Colonic mucosa (tissue), 4 donors: ENCODE measurements at regions not wholly inside any gene's neighbourhood (a gene's known extent, or its start where the extent isn't known, plus 50 kb on each side); places are given as distances from the start of the nearest gene placed in this dataset.

Source experiments
- DNase-seq: peaks from one replicate; pipeline ENCODE4 v3.0.0-alpha.2; 2020
- H3K27ac ChIP-seq: fragments of 200-600 bp; one replicate; pipeline ENCODE4 v1.8.0; 2021
- H3K27me3 ChIP-seq: fragments of 200-600 bp; one replicate; pipeline ENCODE4 v1.8.0; 2021
- H3K36me3 ChIP-seq: fragments of 200-600 bp; one replicate; pipeline ENCODE4 v1.8.0; 2021
- H3K4me1 ChIP-seq: fragments of 200-600 bp; one replicate; pipeline ENCODE4 v1.8.0; 2021; ENCODE audit warnings: mild to moderate bottlenecking
- H3K4me3 ChIP-seq: fragments of 200-600 bp; one replicate; pipeline ENCODE4 v1.8.0; 2021
- H3K9ac ChIP-seq, 2 donors: one replicate each; pipeline ENCODE4 v1.7.0; 2013; ENCODE audit warnings: control low read depth in 2 of 2, low read depth in 2 of 2, low read length in 2 of 2
- H3K9me3 ChIP-seq: fragments of 200-600 bp; one replicate; pipeline ENCODE4 v1.8.0; 2021
- intact Hi-C: fragments of 100-400 bp; cut with DNase I; formaldehyde crosslinking; loops from one replicate; pipeline ENCODE4 v1.14.1; 2022
- TF ChIP-seq, protein P1 (sequence below): fragments of 200-600 bp; IDR thresholded peaks from one replicate; pipeline ENCODE4 v1.8.0; 2022; ENCODE audit warnings: antibody characterized with exemption, mild to moderate bottlenecking
- donor health status: healthy.
- donor health status: DM: no; HTN: no; CAD: no.
- donor health status: DM: no; HTN: no; CAD: no.

DNA sequence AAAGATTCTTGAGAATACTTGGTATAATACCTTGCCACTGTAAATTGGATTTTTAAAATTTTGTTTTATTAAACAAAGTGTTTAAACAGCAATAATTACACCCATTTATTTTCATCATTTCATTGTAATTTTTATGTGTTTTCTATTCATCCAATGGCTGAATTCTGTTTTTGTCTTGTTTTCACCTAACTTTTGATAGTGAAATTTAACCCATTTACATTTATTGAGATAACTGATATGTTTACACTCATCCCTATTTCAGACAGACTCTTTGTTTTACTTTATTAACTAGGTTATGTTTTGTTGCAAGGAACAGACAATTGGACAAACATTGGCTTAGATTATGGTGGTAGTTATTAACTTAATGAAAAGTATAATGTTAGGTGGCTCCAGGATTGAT, 113.1 kb upstream of the REG3A start:
- Histone ChIP-seq H3K27me3 (no peaks in the 10 kb centered on the region), H3K36me3 (no peaks in the 10 kb centered on the region), H3K27ac (no peak overlapping the region), H3K9me3 (no peaks in the 10 kb centered on the region), H3K4me3 (no peak overlapping the region), H3K4me1 (no peaks in the 10 kb centered on the region), H3K9ac (no peak overlapping the region)
- DNase-seq = no peak
- TF ChIP-seq, protein P1, sequence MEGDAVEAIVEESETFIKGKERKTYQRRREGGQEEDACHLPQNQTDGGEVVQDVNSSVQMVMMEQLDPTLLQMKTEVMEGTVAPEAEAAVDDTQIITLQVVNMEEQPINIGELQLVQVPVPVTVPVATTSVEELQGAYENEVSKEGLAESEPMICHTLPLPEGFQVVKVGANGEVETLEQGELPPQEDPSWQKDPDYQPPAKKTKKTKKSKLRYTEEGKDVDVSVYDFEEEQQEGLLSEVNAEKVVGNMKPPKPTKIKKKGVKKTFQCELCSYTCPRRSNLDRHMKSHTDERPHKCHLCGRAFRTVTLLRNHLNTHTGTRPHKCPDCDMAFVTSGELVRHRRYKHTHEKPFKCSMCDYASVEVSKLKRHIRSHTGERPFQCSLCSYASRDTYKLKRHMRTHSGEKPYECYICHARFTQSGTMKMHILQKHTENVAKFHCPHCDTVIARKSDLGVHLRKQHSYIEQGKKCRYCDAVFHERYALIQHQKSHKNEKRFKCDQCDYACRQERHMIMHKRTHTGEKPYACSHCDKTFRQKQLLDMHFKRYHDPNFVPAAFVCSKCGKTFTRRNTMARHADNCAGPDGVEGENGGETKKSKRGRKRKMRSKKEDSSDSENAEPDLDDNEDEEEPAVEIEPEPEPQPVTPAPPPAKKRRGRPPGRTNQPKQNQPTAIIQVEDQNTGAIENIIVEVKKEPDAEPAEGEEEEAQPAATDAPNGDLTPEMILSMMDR = no peak
- intact Hi-C loops = no loop called here

DNA sequence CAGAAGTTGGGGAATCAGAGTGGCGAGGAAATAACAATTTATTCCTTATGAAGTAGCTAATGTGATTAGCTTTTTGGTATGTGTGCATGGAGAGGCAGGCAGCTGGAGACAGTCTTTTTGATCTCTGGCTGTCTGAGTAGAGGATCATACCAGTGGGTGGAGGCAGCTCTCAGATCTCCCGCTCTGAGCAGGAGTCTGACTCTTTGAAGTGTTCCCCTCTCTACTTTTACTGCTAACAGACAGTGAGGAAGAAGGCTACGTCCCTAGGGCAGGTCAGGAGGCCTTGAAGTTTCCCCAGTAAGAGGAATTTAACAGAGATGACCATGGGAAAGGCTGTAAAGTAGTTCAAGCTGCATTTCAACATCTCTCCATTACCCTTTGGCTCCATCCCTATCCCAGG, 111.9 kb upstream of the REG3A start:
- TF ChIP-seq, protein P1 = no peak
- Histone ChIP-seq H3K27me3 (no peaks in the 10 kb centered on the region), H3K9ac (no peak overlapping the region), H3K4me3 (no peak overlapping the region), H3K9me3 (no peaks in the 10 kb centered on the region), H3K27ac (no peak overlapping the region), H3K36me3 (no peaks in the 10 kb centered on the region), H3K4me1 (no peaks in the 10 kb centered on the region)
- DNase-seq = no peak
- intact Hi-C loops = no loop called here

DNA sequence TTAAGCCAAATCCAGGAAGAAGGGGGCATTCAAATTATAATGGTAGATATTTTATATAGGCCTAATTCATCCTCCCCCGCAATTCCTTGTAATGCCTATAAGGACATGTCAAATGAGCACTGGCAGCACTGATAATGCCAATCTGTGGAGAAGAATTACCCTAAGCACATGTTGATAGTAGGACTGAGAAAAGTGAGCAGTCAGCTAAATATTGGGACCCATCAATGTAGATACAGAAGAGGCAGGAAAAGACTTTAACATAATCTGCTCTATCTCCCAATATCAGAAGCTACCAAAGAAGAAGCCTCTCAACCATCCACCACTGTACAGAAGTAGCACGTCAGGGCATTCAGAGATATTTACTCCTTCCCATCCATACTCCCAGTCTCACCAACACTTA, 101.3 kb upstream of the REG3A start:
- Histone ChIP-seq H3K4me3 (no peak overlapping the region), H3K27me3 (no peaks in the 10 kb centered on the region), H3K9ac (no peak overlapping the region), H3K4me1 (no peaks in the 10 kb centered on the region), H3K9me3 (no peaks in the 10 kb centered on the region), H3K27ac (no peak overlapping the region), H3K36me3 (no peaks in the 10 kb centered on the region)
- TF ChIP-seq, protein P1 = no peak
- intact Hi-C loops = no loop called here
- no peak for DNase-seq

DNA sequence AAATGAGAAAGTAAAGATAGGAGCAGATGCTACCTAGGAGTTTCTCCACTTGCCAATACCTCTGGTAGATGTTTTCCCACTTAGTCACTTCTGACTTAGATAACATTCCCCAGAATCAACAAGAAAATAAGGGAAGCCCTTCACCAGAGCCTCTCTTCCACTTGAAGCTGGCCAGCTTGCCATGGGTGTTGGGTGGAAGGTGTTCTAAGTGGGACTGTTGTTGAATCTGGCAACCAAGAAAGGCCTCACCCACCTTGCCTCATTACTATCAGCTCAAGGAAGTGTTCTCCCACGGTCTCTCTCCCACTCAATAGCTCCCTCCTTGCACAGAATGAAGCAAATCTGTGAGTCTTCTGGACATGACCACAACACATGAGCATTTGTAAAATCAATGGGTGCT, 100.4 kb upstream of the REG3A start:
- TF ChIP-seq, protein P1 = no peak
- no peak for DNase-seq
- no peaks in the 10 kb centered on the region for H3K36me3 ChIP-seq
- H3K27ac ChIP-seq = no peak overlapping the region
- intact Hi-C loops = no loop called here
- H3K4me3 ChIP-seq = no peak overlapping the region
- H3K9me3 ChIP-seq = no peaks in the 10 kb centered on the region
- no peaks in the 10 kb centered on the region for H3K27me3 ChIP-seq
- no peak overlapping the region for H3K9ac ChIP-seq
- H3K4me1 ChIP-seq = no peaks in the 10 kb centered on the region

DNA sequence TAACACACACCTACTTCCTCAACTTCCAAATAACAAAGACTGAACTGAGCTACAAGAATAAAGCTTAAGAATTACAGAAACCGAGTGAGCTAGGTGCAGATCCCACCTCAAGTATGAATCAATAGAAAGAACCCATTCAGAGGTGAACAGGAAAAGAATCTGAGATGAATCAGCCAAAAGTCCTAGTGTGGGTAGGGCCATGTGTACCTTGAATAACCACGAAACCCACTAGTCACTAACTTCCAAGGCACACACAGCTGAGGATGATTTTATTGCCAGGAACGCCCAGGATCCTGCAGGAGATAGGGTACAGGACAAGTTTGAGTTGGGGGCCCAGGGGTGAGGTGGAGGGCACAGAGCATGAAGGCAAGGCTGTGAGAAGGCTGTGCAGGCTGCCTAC, 99.7 kb upstream of the REG3A start:
- Histone ChIP-seq H3K27me3 (no peaks in the 10 kb centered on the region), H3K27ac (no peak overlapping the region), H3K36me3 (no peaks in the 10 kb centered on the region), H3K4me3 (no peak overlapping the region), H3K4me1 (no peaks in the 10 kb centered on the region), H3K9ac (no peak overlapping the region), H3K9me3 (no peaks in the 10 kb centered on the region)
- intact Hi-C loops = no loop called here
- TF ChIP-seq, protein P1 = no peak
- no peak for DNase-seq

DNA sequence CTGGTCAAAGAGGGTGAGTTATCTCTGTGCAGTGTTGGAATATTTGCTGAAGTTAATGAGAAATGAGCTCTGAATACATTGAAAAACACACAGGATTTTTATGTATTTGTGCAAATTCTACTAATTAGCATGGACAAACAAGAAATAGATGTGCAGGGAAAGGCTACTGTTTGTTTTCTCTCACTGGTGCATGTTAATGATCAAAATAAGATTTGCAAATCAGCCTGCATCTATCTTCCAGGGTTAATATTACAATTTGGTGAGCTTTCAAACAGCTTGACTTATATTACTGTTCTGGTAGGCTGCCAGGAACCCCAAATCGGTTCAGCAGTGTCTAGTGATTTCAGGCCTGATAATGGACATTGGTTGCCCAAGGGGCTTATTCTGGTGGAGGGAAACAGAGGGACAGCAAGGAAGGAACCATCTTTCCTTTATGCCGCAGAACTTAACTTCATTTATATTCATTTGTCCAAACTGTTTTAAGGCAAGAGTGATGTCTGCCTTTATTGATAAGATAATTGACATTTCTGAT, 93.8 kb upstream of the REG3A start:
- H3K27ac ChIP-seq = no peak overlapping the region
- no peaks in the 10 kb centered on the region for H3K9me3 ChIP-seq
- TF ChIP-seq, protein P1 = no peak
- H3K27me3 ChIP-seq = no peaks in the 10 kb centered on the region
- intact Hi-C loops = no loop called here
- H3K4me1 ChIP-seq = no peaks in the 10 kb centered on the region
- H3K9ac ChIP-seq = no peak overlapping the region
- no peak overlapping the region for H3K4me3 ChIP-seq
- no peaks in the 10 kb centered on the region for H3K36me3 ChIP-seq
- no peak for DNase-seq
